Thyroid gland (tissue), 4 donors: ENCODE measurements at regions not wholly inside any gene's neighbourhood (a gene's known extent, or its start where the extent isn't known, plus 50 kb on each side); places are given as distances from the start of the nearest gene placed in this dataset.

Experiments
- POLR2A ChIP-seq, 2 donors: fragments of 450-650 bp; IDR thresholded peaks; one replicate each; pipeline ENCODE4 v1.6.1; 2017; ENCODE audit warnings: antibody characterized with exemption in 2 of 2, mild to moderate bottlenecking in 2 of 2, moderate library complexity in 1 of 2
- TF ChIP-seq, protein P1 (sequence below), 6 experiments: fragments of 200-600 bp in 3 of 6; fragments of 450-650 bp in 3 of 6; sonication (generic) in 3 of 6; IDR thresholded peaks; one replicate each; pipeline ENCODE4 v1.5.1; 2016 to 2019; ENCODE audit warnings: antibody characterized with exemption in 6 of 6, mild to moderate bottlenecking in 2 of 6, inconsistent platforms in 1 of 6, moderate library complexity in 1 of 6

DNA sequence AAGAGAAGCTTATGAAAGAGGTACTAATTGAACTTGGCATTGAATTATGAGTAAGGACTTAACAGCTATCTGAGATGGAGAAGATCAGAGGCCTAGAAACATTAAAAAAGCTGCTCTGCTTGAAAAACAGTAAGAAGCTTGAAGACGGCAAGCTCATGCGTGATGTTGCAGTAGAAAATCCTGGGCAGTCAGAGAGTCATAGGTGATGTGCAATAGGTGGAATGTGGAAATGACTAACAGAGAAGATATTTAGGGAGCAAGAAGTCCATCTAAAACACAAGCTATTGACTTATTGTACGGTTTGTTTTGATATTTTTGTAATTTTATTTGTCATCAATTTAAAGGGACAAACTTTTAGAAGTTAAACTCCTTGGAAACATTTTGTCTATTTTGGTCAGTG is 1101.4 kb downstream of the ROBO2 start:
- no peak for TF ChIP-seq POLR2A (IDR thresholded peaks at IDR 0.05)
- TF ChIP-seq, protein P1, sequence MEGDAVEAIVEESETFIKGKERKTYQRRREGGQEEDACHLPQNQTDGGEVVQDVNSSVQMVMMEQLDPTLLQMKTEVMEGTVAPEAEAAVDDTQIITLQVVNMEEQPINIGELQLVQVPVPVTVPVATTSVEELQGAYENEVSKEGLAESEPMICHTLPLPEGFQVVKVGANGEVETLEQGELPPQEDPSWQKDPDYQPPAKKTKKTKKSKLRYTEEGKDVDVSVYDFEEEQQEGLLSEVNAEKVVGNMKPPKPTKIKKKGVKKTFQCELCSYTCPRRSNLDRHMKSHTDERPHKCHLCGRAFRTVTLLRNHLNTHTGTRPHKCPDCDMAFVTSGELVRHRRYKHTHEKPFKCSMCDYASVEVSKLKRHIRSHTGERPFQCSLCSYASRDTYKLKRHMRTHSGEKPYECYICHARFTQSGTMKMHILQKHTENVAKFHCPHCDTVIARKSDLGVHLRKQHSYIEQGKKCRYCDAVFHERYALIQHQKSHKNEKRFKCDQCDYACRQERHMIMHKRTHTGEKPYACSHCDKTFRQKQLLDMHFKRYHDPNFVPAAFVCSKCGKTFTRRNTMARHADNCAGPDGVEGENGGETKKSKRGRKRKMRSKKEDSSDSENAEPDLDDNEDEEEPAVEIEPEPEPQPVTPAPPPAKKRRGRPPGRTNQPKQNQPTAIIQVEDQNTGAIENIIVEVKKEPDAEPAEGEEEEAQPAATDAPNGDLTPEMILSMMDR (IDR thresholded peaks at IDR 0.05): no peak
